ENCODE measurements at regions not wholly inside any gene's neighbourhood (a gene's known extent, or its start where the extent isn't known, plus 50 kb on each side); places are given as distances from the start of the nearest gene placed in this dataset.

- Mint-ChIP-seq H3K9me3 (peaks cover 20 to 34% of the 10 kb centered on the region in 2 donors), H3K27ac (no peak overlapping the region), H3K27me3 (ENCODE audit: low read depth in 2 of 2) (no peaks in the 10 kb centered on the region), H3K4me1 (no peaks in the 10 kb centered on the region), H3K36me3 (peaks cover 9% of the 10 kb centered on the region), H3K4me3 (no peak overlapping the region)
- H3K4me3 ChIP-seq (ENCODE audit: low read length), result no peak overlapping the region
- H3K27me3 ChIP-seq (ENCODE audit: control insufficient read depth, insufficient read depth, low read length), result no peaks in the 10 kb centered on the region
- intact Hi-C loops (cut with micrococcal nuclease), result no loop called here
- no peaks in the 10 kb centered on the region for H3K4me1 ChIP-seq (ENCODE audit: control insufficient read depth, insufficient read depth, low read length)
- no peaks in the 10 kb centered on the region for H3K36me3 ChIP-seq (ENCODE audit: control insufficient read depth, insufficient read depth, low read length)
- ATAC-seq (no peak), DNase-seq (no peak)
- WGBS (ENCODE audit: insufficient coverage), result 83% methylated on average over 1 of the region's 1 CpG
- TF ChIP-seq CTCF (IDR thresholded peaks at IDR 0.05), result no peak
- H3K9me3 ChIP-seq (ENCODE audit: control insufficient read depth, insufficient read depth, low read length), result no peaks in the 10 kb centered on the region
- no peak overlapping the region for H3K27ac ChIP-seq (ENCODE audit: low read length)
Measured at GRCh38 chr11:90756617-90757016, 533.8 kb upstream of the CHORDC1 start.

- H3K36me3 Mint-ChIP-seq, result peaks cover 10% of the 10 kb centered on the region
- H3K27ac ChIP-seq (ENCODE audit: low read length), result no peak overlapping the region
- H3K4me3 ChIP-seq (ENCODE audit: low read length), result no peak overlapping the region
- H3K27me3 Mint-ChIP-seq (ENCODE audit: low read depth in 2 of 2), result no peaks in the 10 kb centered on the region
- no peak overlapping the region for H3K4me3 Mint-ChIP-seq
- H3K36me3 ChIP-seq (ENCODE audit: control insufficient read depth, insufficient read depth, low read length), result no peaks in the 10 kb centered on the region
- ATAC-seq (no peak), DNase-seq (no peak)
- intact Hi-C loops (cut with micrococcal nuclease), result no loop called here
- H3K9me3 Mint-ChIP-seq, result peaks cover 26 to 28% of the 10 kb centered on the region in 2 donors
- H3K4me1 ChIP-seq (ENCODE audit: control insufficient read depth, insufficient read depth, low read length), result no peaks in the 10 kb centered on the region
- no peak overlapping the region for H3K27ac Mint-ChIP-seq
- H3K9me3 ChIP-seq (ENCODE audit: control insufficient read depth, insufficient read depth, low read length), result no peaks in the 10 kb centered on the region
- WGBS (ENCODE audit: insufficient coverage), result no CpG with 5 or more reads among the region's 1 CpG
- H3K27me3 ChIP-seq (ENCODE audit: control insufficient read depth, insufficient read depth, low read length), result no peaks in the 10 kb centered on the region
- no peak for TF ChIP-seq CTCF (IDR thresholded peaks at IDR 0.05)
- no peaks in the 10 kb centered on the region for H3K4me1 Mint-ChIP-seq
Measured at GRCh38 chr11:90753546-90753945, 530.7 kb upstream of the CHORDC1 start.

GRCh38 chr11:90747057-90747456, 524.2 kb upstream of the CHORDC1 start:
- intact Hi-C loops (cut with micrococcal nuclease), result no loop called here
- H3K9me3 Mint-ChIP-seq, result peaks cover 11 to 16% of the 10 kb centered on the region in 2 donors
- no peak overlapping the region for H3K4me3 ChIP-seq (ENCODE audit: low read length)
- peaks cover 7% of the 10 kb centered on the region for H3K9me3 ChIP-seq (ENCODE audit: control insufficient read depth, insufficient read depth, low read length)
- no peak for TF ChIP-seq CTCF (IDR thresholded peaks at IDR 0.05)
- no peak for DNase-seq
- no peaks in the 10 kb centered on the region for H3K36me3 ChIP-seq (ENCODE audit: control insufficient read depth, insufficient read depth, low read length)
- no CpG with 5 or more reads among the region's 2 CpGs for WGBS (ENCODE audit: insufficient coverage)
- no peaks in the 10 kb centered on the region for H3K4me1 ChIP-seq (ENCODE audit: control insufficient read depth, insufficient read depth, low read length)
- ATAC-seq, result no peak
- H3K4me3 Mint-ChIP-seq, result no peak overlapping the region
- H3K27ac Mint-ChIP-seq, result no peak overlapping the region
- peaks cover 6% of the 10 kb centered on the region for H3K36me3 Mint-ChIP-seq
- H3K27ac ChIP-seq (ENCODE audit: low read length), result no peak overlapping the region
- no peaks in the 10 kb centered on the region for H3K27me3 Mint-ChIP-seq (ENCODE audit: low read depth in 2 of 2)
- no peaks in the 10 kb centered on the region for H3K27me3 ChIP-seq (ENCODE audit: control insufficient read depth, insufficient read depth, low read length)
- no peaks in the 10 kb centered on the region for H3K4me1 Mint-ChIP-seq

- Mint-ChIP-seq H3K27me3 (ENCODE audit: low read depth in 2 of 2) (no peaks in the 10 kb centered on the region), H3K4me3 (no peak overlapping the region), H3K36me3 (no peaks in the 10 kb centered on the region), H3K27ac (no peak overlapping the region), H3K4me1 (no peaks in the 10 kb centered on the region), H3K9me3 (peaks cover 7 to 13% of the 10 kb centered on the region in 2 donors)
- DNase-seq, result no peak
- Histone ChIP-seq H3K36me3 (ENCODE audit: control insufficient read depth, insufficient read depth, low read length) (no peaks in the 10 kb centered on the region), H3K27me3 (ENCODE audit: control insufficient read depth, insufficient read depth, low read length) (no peaks in the 10 kb centered on the region), H3K9me3 (ENCODE audit: control insufficient read depth, insufficient read depth, low read length) (peaks cover 7% of the 10 kb centered on the region), H3K4me3 (ENCODE audit: low read length) (no peak overlapping the region), H3K4me1 (ENCODE audit: control insufficient read depth, insufficient read depth, low read length) (no peaks in the 10 kb centered on the region), H3K27ac (ENCODE audit: low read length) (no peak overlapping the region)
- ATAC-seq, result no peak
- no peak for TF ChIP-seq CTCF (IDR thresholded peaks at IDR 0.05)
- intact Hi-C loops (cut with micrococcal nuclease), result no loop called here
- no CpG with 5 or more reads among the region's 1 CpG for WGBS (ENCODE audit: insufficient coverage)
Measured at GRCh38 chr11:90744169-90744568, 521.3 kb upstream of the CHORDC1 start.

All from natural killer cell (primary cell).